HCT116 (cell line): ENCODE measurements at regions not wholly inside any gene's neighbourhood (a gene's known extent, or its start where the extent isn't known, plus 50 kb on each side); places are given as distances from the start of the nearest gene placed in this dataset.

Experiments used
- CEBPB ChIP-seq: IDR thresholded peaks from 2 replicates; pipeline ENCODE4 v1.6.1; 2012; ENCODE audit warnings: low read depth
- ELF1 ChIP-seq: IDR thresholded peaks from 2 replicates; pipeline ENCODE4 v1.6.1; 2012; ENCODE audit warnings: low read depth, borderline replicate concordance
- EZH2 ChIP-seq: fragments of 200-600 bp; sonication (generic); IDR thresholded peaks from 2 replicates; pipeline ENCODE4 v1.6.1; 2017; ENCODE audit warnings: antibody characterized with exemption, mixed run types
- EZH2phosphoT487 ChIP-seq: fragments of 200-600 bp; IDR thresholded peaks from 2 replicates; pipeline ENCODE4 v1.6.1; 2018; ENCODE audit warnings: antibody characterized with exemption, borderline replicate concordance
- FOSL1 ChIP-seq: IDR thresholded peaks from 2 replicates; pipeline ENCODE4 v1.6.1; 2012; ENCODE audit warnings: low read depth
- POLR2A ChIP-seq: IDR thresholded peaks from 2 replicates; pipeline ENCODE4 v1.7.0; 2011; ENCODE audit warnings: borderline replicate concordance; ENCODE audit not compliant: insufficient read depth, insufficient read length; ENCODE audit errors: extremely low read depth
- RAD21 ChIP-seq: IDR thresholded peaks from 2 replicates; pipeline ENCODE4 v1.6.1; 2012; ENCODE audit warnings: low read depth, mild to moderate bottlenecking
- TCF7L2 ChIP-seq: IDR thresholded peaks from 2 replicates; pipeline ENCODE4 v1.7.0; 2011; ENCODE audit warnings: borderline replicate concordance, inconsistent platforms; ENCODE audit not compliant: insufficient read depth, insufficient read length; ENCODE audit errors: extremely low read depth
- ZNF274 ChIP-seq: fragments of 200-500 bp; sonication (Bioruptor generic); IDR thresholded peaks from 2 replicates; pipeline ENCODE4 v1.6.1; 2014; ENCODE audit warnings: mild to moderate bottlenecking, low read depth, low read length, inconsistent platforms
- TF ChIP-seq, protein P1 (sequence below), 3 experiments: fragments of 200-600 bp in 1 of 3; sonication (generic) in 1 of 3; IDR thresholded peaks in 2 of 3; conservative IDR thresholded peaks in 1 of 3; 2 replicates each; pipeline ENCODE4 v1.5.1; 2012 to 2017; ENCODE audit warnings: low read depth in 2 of 3, low read length in 2 of 3, antibody characterized with exemption in 1 of 3, borderline replicate concordance in 1 of 3, control low read depth in 1 of 3, mild to moderate bottlenecking in 1 of 3, mixed read lengths in 1 of 3, mixed run types in 1 of 3, moderate library complexity in 1 of 3; ENCODE audit not compliant: insufficient read depth in 1 of 3
- TF ChIP-seq, protein P2 (sequence below): IDR thresholded peaks from 2 replicates; pipeline ENCODE4 v1.6.1; 2012; ENCODE audit warnings: low read depth
- TF ChIP-seq, protein P3 (sequence below): IDR thresholded peaks from 2 replicates; pipeline ENCODE4 v1.6.1; 2012
- TF ChIP-seq, protein P4 (sequence below): IDR thresholded peaks from 2 replicates; pipeline ENCODE4 v1.6.1; 2012

DNA sequence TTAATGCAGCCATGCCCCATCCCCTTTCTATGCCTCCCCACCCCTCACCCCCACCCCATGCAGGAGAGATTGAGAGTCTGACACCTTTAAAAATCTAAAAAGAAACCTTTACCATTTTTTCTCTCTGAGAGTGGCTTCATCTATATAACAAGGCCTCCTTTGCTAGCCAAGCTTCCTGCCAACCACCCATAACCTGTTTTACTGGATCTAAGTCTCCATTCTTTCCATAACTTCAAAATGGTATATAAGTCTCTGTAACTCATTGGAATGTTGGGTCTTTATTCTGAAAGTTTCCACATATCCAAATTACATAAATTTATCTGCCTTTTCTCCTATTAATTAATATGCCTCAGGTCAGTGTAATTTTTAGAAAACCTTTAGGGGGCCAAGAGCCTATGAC is 1174.0 kb downstream of the MAT2B start:
- no peak for TF ChIP-seq EZH2
- TF ChIP-seq, protein P1, sequence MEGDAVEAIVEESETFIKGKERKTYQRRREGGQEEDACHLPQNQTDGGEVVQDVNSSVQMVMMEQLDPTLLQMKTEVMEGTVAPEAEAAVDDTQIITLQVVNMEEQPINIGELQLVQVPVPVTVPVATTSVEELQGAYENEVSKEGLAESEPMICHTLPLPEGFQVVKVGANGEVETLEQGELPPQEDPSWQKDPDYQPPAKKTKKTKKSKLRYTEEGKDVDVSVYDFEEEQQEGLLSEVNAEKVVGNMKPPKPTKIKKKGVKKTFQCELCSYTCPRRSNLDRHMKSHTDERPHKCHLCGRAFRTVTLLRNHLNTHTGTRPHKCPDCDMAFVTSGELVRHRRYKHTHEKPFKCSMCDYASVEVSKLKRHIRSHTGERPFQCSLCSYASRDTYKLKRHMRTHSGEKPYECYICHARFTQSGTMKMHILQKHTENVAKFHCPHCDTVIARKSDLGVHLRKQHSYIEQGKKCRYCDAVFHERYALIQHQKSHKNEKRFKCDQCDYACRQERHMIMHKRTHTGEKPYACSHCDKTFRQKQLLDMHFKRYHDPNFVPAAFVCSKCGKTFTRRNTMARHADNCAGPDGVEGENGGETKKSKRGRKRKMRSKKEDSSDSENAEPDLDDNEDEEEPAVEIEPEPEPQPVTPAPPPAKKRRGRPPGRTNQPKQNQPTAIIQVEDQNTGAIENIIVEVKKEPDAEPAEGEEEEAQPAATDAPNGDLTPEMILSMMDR (IDR thresholded peaks at IDR 0.05 in 2 of 3, conservative IDR thresholded peaks at IDR 0.05 in 1 of 3; ENCODE audit: borderline replicate concordance in 1 of 3, insufficient read depth in 1 of 3, low read depth in 2 of 3, low read length in 2 of 3) = no peak
- no peak for TF ChIP-seq RAD21
- TF ChIP-seq, protein P2, sequence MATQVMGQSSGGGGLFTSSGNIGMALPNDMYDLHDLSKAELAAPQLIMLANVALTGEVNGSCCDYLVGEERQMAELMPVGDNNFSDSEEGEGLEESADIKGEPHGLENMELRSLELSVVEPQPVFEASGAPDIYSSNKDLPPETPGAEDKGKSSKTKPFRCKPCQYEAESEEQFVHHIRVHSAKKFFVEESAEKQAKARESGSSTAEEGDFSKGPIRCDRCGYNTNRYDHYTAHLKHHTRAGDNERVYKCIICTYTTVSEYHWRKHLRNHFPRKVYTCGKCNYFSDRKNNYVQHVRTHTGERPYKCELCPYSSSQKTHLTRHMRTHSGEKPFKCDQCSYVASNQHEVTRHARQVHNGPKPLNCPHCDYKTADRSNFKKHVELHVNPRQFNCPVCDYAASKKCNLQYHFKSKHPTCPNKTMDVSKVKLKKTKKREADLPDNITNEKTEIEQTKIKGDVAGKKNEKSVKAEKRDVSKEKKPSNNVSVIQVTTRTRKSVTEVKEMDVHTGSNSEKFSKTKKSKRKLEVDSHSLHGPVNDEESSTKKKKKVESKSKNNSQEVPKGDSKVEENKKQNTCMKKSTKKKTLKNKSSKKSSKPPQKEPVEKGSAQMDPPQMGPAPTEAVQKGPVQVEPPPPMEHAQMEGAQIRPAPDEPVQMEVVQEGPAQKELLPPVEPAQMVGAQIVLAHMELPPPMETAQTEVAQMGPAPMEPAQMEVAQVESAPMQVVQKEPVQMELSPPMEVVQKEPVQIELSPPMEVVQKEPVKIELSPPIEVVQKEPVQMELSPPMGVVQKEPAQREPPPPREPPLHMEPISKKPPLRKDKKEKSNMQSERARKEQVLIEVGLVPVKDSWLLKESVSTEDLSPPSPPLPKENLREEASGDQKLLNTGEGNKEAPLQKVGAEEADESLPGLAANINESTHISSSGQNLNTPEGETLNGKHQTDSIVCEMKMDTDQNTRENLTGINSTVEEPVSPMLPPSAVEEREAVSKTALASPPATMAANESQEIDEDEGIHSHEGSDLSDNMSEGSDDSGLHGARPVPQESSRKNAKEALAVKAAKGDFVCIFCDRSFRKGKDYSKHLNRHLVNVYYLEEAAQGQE = no peak
- no peak for TF ChIP-seq POLR2A
- TF ChIP-seq EZH2phosphoT487 = no peak
- TF ChIP-seq TCF7L2 = no peak
- TF ChIP-seq, protein P3, sequence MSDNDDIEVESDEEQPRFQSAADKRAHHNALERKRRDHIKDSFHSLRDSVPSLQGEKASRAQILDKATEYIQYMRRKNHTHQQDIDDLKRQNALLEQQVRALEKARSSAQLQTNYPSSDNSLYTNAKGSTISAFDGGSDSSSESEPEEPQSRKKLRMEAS = no peak
- TF ChIP-seq ELF1 = no peak
- TF ChIP-seq ZNF274 = no peak
- no peak for TF ChIP-seq CEBPB
- TF ChIP-seq, protein P4, sequence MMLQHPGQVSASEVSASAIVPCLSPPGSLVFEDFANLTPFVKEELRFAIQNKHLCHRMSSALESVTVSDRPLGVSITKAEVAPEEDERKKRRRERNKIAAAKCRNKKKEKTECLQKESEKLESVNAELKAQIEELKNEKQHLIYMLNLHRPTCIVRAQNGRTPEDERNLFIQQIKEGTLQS = no peak
- no peak for TF ChIP-seq FOSL1
